H9 (cell line): ENCODE measurements at regions not wholly inside any gene's neighbourhood (a gene's known extent, or its start where the extent isn't known, plus 50 kb on each side); places are given as distances from the start of the nearest gene placed in this dataset.
A peak's percentile ranks its signal among the peaks of the same experiment; 100 is the strongest.

Experiments
- DNase-seq: peaks from one replicate; pipeline ENCODE4 v3.0.0-alpha.2; 2017
- H2AFZ ChIP-seq: one replicate; pipeline ENCODE4 v1.6.1; 2013; ENCODE audit warnings: mild to moderate bottlenecking, low read length, control low read depth, moderate library complexity
- H2AK5ac ChIP-seq: 2 replicates; pipeline ENCODE4 v1.6.1; 2013; ENCODE audit warnings: low read length, control low read depth, mixed read lengths; ENCODE audit not compliant: insufficient read length
- H2BK120ac ChIP-seq: one replicate; pipeline ENCODE4 v1.6.1; 2013; ENCODE audit warnings: low read depth, mild to moderate bottlenecking, low read length, control low read depth, inconsistent platforms; ENCODE audit not compliant: poor library complexity, severe bottlenecking
- H2BK12ac ChIP-seq: 2 replicates; pipeline ENCODE4 v1.6.1; 2013; ENCODE audit warnings: low read length, control low read depth, mixed read lengths, low read depth; ENCODE audit not compliant: insufficient read length
- H2BK15ac ChIP-seq: 2 replicates; pipeline ENCODE4 v1.6.1; 2013; ENCODE audit warnings: low read depth, low read length, control low read depth
- H2BK20ac ChIP-seq: one replicate; pipeline ENCODE4 v1.6.1; 2013; ENCODE audit warnings: low read depth, mild to moderate bottlenecking, low read length, control low read depth, inconsistent platforms; ENCODE audit not compliant: poor library complexity, severe bottlenecking
- H2BK5ac ChIP-seq: 2 replicates; pipeline ENCODE4 v1.6.1; 2013; ENCODE audit warnings: low read length, control low read depth, mixed read lengths; ENCODE audit not compliant: insufficient read length
- H3K14ac ChIP-seq: 2 replicates; pipeline ENCODE4 v1.6.1; 2013; ENCODE audit warnings: low read length, control low read depth; ENCODE audit not compliant: insufficient read depth
- H3K18ac ChIP-seq: 2 replicates; pipeline ENCODE4 v1.6.1; 2013; ENCODE audit warnings: low read depth, mild to moderate bottlenecking, mixed read lengths, low read length, control low read depth; ENCODE audit not compliant: insufficient read length
- H3K23ac ChIP-seq: 2 replicates; pipeline ENCODE4 v1.6.1; 2013; ENCODE audit warnings: low read length, control low read depth, mixed read lengths, low read depth; ENCODE audit not compliant: insufficient read length
- H3K23me2 ChIP-seq: 2 replicates; pipeline ENCODE4 v1.6.1; 2013; ENCODE audit warnings: low read depth, mild to moderate bottlenecking, mixed read lengths, low read length, control low read depth; ENCODE audit not compliant: insufficient read length, poor library complexity, severe bottlenecking
- H3K27ac ChIP-seq: 2 replicates; pipeline ENCODE4 v1.5.1; 2013; ENCODE audit warnings: low read length, control low read depth, mixed read lengths, low read depth; ENCODE audit not compliant: insufficient read length
- H3K27me3 ChIP-seq: 2 replicates; pipeline ENCODE4 v1.6.1; 2013; ENCODE audit warnings: low read length, control low read depth, inconsistent platforms; ENCODE audit not compliant: insufficient read depth
- H3K4ac ChIP-seq: 2 replicates; pipeline ENCODE4 v1.6.1; 2013; ENCODE audit warnings: low read depth, mild to moderate bottlenecking, control low read depth, inconsistent platforms, low read length, moderate library complexity
- H3K4me1 ChIP-seq: 2 replicates; pipeline ENCODE4 v1.6.1; 2013; ENCODE audit warnings: low read length, control low read depth, inconsistent platforms; ENCODE audit not compliant: insufficient read depth
- H3K4me2 ChIP-seq: 2 replicates; pipeline ENCODE4 v1.6.1; 2013; ENCODE audit warnings: low read length, control low read depth, mixed read lengths; ENCODE audit not compliant: insufficient read length, insufficient read depth
- H3K56ac ChIP-seq: 2 replicates; pipeline ENCODE4 v1.6.1; 2013; ENCODE audit warnings: low read depth, mild to moderate bottlenecking, mixed read lengths, low read length, control low read depth; ENCODE audit not compliant: insufficient read length
- H3K79me1 ChIP-seq: 2 replicates; pipeline ENCODE4 v1.6.1; 2013; ENCODE audit warnings: low read depth, mild to moderate bottlenecking, moderate library complexity, low read length, control low read depth, inconsistent platforms; ENCODE audit not compliant: insufficient read depth, poor library complexity, severe bottlenecking
- H3K79me2 ChIP-seq: 2 replicates; pipeline ENCODE4 v1.6.1; 2013; ENCODE audit warnings: low read length, control low read depth, inconsistent platforms; ENCODE audit not compliant: insufficient read depth
- H3K9ac ChIP-seq: 2 replicates; pipeline ENCODE4 v1.6.1; 2013; ENCODE audit warnings: low read length, control low read depth, mixed read lengths; ENCODE audit not compliant: insufficient read length; ENCODE audit errors: extremely low read depth
- H3K9me3 ChIP-seq: one replicate; pipeline ENCODE4 v1.6.1; 2013; ENCODE audit warnings: low read depth, low read length, inconsistent platforms; ENCODE audit not compliant: control insufficient read depth
- H3T11ph ChIP-seq: one replicate; pipeline ENCODE4 v1.6.1; 2013; ENCODE audit warnings: mild to moderate bottlenecking, low read length, control low read depth, inconsistent platforms
- H4K20me1 ChIP-seq: one replicate; pipeline ENCODE4 v1.6.1; 2013; ENCODE audit not compliant: control insufficient read depth, insufficient read length, insufficient read depth
- H4K5ac ChIP-seq: 2 replicates; pipeline ENCODE4 v1.6.1; 2013; ENCODE audit warnings: low read depth, mild to moderate bottlenecking, mixed read lengths, low read length, control low read depth; ENCODE audit not compliant: insufficient read length
- H4K8ac ChIP-seq: replicated peaks from 2 replicates; pipeline ENCODE4 v1.6.1; 2013; ENCODE audit warnings: low read length, control low read depth, mixed read lengths, low read depth; ENCODE audit not compliant: insufficient read length
- H4K91ac ChIP-seq: 2 replicates; pipeline ENCODE4 v1.6.1; 2013; ENCODE audit warnings: low read depth, mild to moderate bottlenecking, moderate library complexity, mixed read lengths, low read length, control low read depth; ENCODE audit not compliant: insufficient read length
- H3K27ac Mint-ChIP-seq, 3 experiments: 2 replicates in 2 of 3; 3 replicates in 1 of 3; pipeline ENCODE4 v1.8.0; 2020 to 2021; ENCODE audit warnings: mixed read lengths in 3 of 3, mild to moderate bottlenecking in 1 of 3, moderate library complexity in 1 of 3
- H3K27me3 Mint-ChIP-seq: 2 replicates; pipeline ENCODE4 v1.8.0; 2021; ENCODE audit warnings: low read depth, mild to moderate bottlenecking, moderate library complexity, mixed read lengths
- H3K36me3 Mint-ChIP-seq, 3 experiments: 2 replicates in 2 of 3; 3 replicates in 1 of 3; pipeline ENCODE4 v1.8.0; 2020 to 2021; ENCODE audit warnings: low read depth in 3 of 3, mixed read lengths in 3 of 3; ENCODE audit not compliant: insufficient read depth in 1 of 3
- H3K4me1 Mint-ChIP-seq, 2 experiments: 2 replicates each; pipeline ENCODE4 v1.8.0; 2020; ENCODE audit warnings: mixed read lengths in 2 of 2
- H3K4me3 Mint-ChIP-seq, 2 experiments: 2 replicates in 1 of 2; 3 replicates in 1 of 2; pipeline ENCODE4 v1.8.0; 2020 to 2021; ENCODE audit warnings: mild to moderate bottlenecking in 2 of 2, mixed read lengths in 2 of 2, moderate library complexity in 1 of 2
- H3K9me3 Mint-ChIP-seq, 2 experiments: 2 replicates in 1 of 2; 3 replicates in 1 of 2; pipeline ENCODE4 v1.8.0; 2020; ENCODE audit warnings: mild to moderate bottlenecking in 2 of 2, mixed read lengths in 2 of 2, moderate library complexity in 1 of 2
- WGBS: extraction: QIAGEN DNeasy Blood & Tissue Kit; methylation state at CpG from one replicate; pipeline ENCODE4 v1.1.7; 2013; ENCODE audit warnings: missing lambda C conversion rate, low lambda C conversion rate, mixed read lengths; ENCODE audit not compliant: insufficient read length; ENCODE audit errors: extremely low coverage; 5-methylcytosine and 5-hydroxymethylcytosine counted together
- TF ChIP-seq, protein P1 (sequence below): fragments of 200-600 bp; sonication (generic); conservative IDR thresholded peaks from 3 replicates; pipeline ENCODE4 v1.8.0; 2021; ENCODE audit warnings: antibody characterized with exemption, mild to moderate bottlenecking

DNA sequence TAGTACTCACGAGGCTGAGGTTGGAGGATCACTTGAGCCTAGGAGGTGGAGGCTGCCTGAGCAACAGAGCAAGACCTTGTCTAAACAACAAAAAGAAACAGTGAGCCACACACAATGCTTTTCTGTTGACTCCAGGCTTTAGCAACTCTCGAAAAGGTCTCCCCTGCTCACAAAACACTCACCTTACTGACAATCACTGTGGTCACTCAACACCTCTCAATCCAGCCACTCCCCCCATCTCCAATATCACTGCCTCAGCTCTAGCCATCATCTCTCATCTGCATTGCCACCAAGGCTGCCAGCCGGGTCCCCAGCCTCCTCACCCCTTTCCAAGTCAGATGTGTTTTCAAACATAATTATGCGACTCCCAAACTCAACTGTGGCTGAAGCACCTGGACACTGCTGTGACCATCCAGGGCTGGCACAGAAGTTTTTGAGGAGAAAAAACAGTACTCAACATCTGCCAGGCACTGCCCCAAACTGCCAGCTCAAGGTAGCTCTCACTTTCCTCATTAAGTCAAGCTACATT, 218.0 kb upstream of the ARID1B start:
- H4K8ac ChIP-seq = no peak overlapping the region
- no peak overlapping the region for H3K4ac ChIP-seq
- H3K9ac ChIP-seq = no peak overlapping the region
- H3T11ph ChIP-seq = no peak overlapping the region
- no peak overlapping the region for H4K91ac ChIP-seq
- H3K18ac ChIP-seq = no peak overlapping the region
- no peak overlapping the region for H3K14ac ChIP-seq
- no peaks in the 10 kb centered on the region for H3K23me2 ChIP-seq
- no peak overlapping the region for H2BK20ac ChIP-seq
- H2AFZ ChIP-seq = no peak overlapping the region
- Mint-ChIP-seq H3K36me3 (peaks cover 0 to 12% (median 10%) of the 10 kb centered on the region in 3 experiments; a peak in 6 of 7 replicates), H3K27ac (peak overlapping the region in 1 of 3 experiments; percentile 55; a peak in 1 of 7 replicates), H3K4me1 (peaks cover 7% of the 10 kb centered on the region in 2 experiments; a peak in 2 of 4 replicates), H3K4me3 (no peak overlapping the region), H3K9me3 (peaks cover 12 to 14% of the 10 kb centered on the region in 2 experiments), H3K27me3 (no peaks in the 10 kb centered on the region; the same call in 1 of the 2 replicates)
- H4K5ac ChIP-seq = no peak overlapping the region
- no peaks in the 10 kb centered on the region for H3K4me1 ChIP-seq
- no peaks in the 10 kb centered on the region for H3K79me1 ChIP-seq
- no peak overlapping the region for H2BK120ac ChIP-seq
- H2BK15ac ChIP-seq = no peak overlapping the region
- no peak overlapping the region for H3K56ac ChIP-seq
- H3K27me3 ChIP-seq = no peaks in the 10 kb centered on the region
- DNase-seq = no peak
- H3K27ac ChIP-seq = no peak overlapping the region
- no CpG with 5 or more reads among the region's 4 CpGs for WGBS
- TF ChIP-seq, protein P1, sequence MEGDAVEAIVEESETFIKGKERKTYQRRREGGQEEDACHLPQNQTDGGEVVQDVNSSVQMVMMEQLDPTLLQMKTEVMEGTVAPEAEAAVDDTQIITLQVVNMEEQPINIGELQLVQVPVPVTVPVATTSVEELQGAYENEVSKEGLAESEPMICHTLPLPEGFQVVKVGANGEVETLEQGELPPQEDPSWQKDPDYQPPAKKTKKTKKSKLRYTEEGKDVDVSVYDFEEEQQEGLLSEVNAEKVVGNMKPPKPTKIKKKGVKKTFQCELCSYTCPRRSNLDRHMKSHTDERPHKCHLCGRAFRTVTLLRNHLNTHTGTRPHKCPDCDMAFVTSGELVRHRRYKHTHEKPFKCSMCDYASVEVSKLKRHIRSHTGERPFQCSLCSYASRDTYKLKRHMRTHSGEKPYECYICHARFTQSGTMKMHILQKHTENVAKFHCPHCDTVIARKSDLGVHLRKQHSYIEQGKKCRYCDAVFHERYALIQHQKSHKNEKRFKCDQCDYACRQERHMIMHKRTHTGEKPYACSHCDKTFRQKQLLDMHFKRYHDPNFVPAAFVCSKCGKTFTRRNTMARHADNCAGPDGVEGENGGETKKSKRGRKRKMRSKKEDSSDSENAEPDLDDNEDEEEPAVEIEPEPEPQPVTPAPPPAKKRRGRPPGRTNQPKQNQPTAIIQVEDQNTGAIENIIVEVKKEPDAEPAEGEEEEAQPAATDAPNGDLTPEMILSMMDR = no peak
- H3K9me3 ChIP-seq = no peaks in the 10 kb centered on the region
- no peaks in the 10 kb centered on the region for H4K20me1 ChIP-seq
- H2AK5ac ChIP-seq = no peak overlapping the region
- H2BK5ac ChIP-seq = no peak overlapping the region
- no peaks in the 10 kb centered on the region for H3K79me2 ChIP-seq
- H2BK12ac ChIP-seq = no peak overlapping the region
- no peak overlapping the region for H3K4me2 ChIP-seq
- no peak overlapping the region for H3K23ac ChIP-seq
